Stimulated activated naive CD8-positive, alpha-beta T cell treated with anti-CD3 and anti-CD28 coated beads, Interleukin-15, Interleukin-2, amounts not matched to agents 100 U/mL and 50 U/mL, for 24 hours (primary cell): ENCODE measurements at regions not wholly inside any gene's neighbourhood (a gene's known extent, or its start where the extent isn't known, plus 50 kb on each side); places are given as distances from the start of the nearest gene placed in this dataset.

ENCODE experiments used
- ATAC-seq: fragments of 150-1000 bp; cut with Tn5 transposase; one replicate; pipeline ENCODE4 v1.10.0; 2021
- DNase-seq: peaks from one replicate; pipeline ENCODE4 v3.0.0; 2021

DNA sequence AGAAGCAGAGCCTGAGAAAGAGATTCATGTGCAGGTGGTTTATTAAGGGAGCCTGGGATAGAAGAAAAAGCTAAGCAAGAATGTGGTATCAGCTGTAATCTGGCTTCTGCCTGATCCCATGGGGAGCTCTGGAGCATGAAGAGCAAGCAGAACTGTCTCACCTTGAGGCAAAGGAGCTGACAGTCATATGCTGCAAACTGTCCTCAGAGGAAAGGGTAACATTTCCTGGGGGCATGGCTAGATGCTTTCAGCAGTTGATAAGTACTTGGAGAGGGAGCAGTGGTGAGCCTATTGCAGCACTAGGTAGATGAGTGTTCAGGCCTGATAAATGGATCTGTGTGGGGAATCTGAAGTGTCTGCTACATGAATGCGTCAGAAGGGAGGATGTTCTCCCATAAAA, 621.5 kb upstream of the BTBD3 start:
- ATAC-seq (no peak), DNase-seq (no peak)

DNA sequence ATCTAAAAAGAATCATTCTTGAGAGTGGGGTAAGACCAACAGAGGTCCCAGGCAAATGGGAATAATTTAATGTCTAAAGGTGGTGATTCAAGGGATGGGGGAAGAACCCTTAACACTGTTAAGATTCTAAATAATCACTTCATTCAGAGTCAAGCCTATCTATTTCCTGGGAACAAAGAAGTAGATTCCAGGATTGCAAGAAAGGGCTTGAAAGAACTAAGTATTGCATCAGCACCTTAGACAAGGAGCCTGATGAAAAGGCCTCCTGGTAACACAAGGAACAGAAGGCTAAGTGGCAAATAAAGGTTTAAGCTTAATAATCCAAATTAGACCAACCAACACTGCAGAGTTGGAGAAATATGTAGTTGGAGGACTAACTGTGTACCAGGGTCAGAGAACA, 620.7 kb upstream of the BTBD3 start:
- ATAC-seq (no peak), DNase-seq (no peak)

- ATAC-seq (no peak), DNase-seq (no peak)
Measured at GRCh38 chr20:11301699-11302098, 616.0 kb upstream of the BTBD3 start.

DNA sequence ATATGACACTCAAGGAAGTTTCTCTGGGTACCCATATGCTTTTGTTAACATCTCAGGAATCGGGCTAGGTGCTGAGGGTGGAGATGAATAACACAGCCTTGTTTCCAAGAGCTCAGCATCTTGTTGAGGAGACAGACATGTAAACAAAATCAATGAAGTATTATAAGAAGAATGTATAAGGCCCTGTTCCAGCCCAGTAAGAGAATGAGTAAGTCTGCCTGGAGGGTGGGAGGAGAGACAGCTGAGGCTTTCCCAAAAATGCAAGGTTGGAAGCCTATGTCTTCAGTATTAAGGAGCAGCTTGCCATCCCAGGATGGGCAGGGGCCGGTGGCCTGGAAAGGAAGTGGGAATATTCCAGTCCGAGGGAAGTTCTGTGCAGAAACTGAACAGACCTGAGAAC, 615.3 kb upstream of the BTBD3 start:
- DNase-seq (no peak), ATAC-seq (no peak)

GRCh38 chr20:11304795-11305194, 612.9 kb upstream of the BTBD3 start:
- no peak for DNase-seq
- no peak for ATAC-seq

- DNase-seq (no peak), ATAC-seq (no peak)
Measured at GRCh38 chr20:11305406-11305805, 612.3 kb upstream of the BTBD3 start.

DNA sequence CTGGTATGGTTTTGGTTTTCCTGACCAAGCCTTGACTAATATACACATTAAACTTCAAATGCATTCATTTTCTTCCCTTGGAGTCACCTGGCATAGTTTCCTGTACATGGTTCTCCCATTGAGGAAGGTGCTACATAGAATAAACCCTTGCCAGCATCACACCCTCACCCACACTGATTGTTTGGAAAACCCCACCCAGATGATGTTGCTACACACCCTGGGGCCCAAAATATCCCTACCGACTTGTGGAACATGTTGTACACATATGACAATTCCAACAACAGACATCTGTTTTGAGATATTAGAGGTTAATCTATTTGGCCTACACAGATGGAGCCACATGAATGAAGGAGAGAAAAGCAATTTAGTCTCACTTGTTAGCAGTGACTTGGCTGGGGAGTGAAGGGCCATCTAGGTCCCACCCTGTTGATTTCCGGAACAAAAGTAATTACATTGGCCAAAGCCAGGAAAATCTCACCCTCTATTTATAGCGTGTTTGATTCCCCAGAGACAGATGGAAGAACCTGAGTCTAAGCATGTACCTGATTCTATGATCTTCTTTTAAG, 606.0 kb upstream of the BTBD3 start:
- ATAC-seq (no peak), DNase-seq (no peak)

- DNase-seq: no peak
- no peak for ATAC-seq
Measured at GRCh38 chr20:11315525-11315924, 602.2 kb upstream of the BTBD3 start.

- DNase-seq: no peak
Measured at GRCh38 chr20:11316244-11316643, 601.4 kb upstream of the BTBD3 start.

DNA sequence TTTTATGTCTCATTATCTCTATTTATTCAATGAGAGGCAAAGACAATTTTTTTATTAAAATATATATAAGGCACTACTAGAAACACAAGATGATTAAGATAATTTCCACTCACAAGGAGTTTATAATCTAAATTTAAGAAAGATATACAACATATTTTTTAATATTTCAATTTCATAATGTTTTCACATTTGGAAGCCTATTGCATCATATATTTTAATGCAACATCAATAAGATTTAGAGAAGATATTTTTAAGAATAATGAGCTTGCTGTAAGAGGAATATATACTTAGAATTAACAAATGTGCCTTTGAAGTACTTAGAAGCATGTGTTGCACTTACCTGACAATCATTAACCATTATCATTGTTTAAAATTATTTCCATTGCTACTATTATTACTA, 597.7 kb upstream of the BTBD3 start:
- no peak for DNase-seq
- no peak for ATAC-seq

More at GRCh38 chr20:11316244-11316643, 601.4 kb upstream of the BTBD3 start:
- no peak for ATAC-seq

DNA sequence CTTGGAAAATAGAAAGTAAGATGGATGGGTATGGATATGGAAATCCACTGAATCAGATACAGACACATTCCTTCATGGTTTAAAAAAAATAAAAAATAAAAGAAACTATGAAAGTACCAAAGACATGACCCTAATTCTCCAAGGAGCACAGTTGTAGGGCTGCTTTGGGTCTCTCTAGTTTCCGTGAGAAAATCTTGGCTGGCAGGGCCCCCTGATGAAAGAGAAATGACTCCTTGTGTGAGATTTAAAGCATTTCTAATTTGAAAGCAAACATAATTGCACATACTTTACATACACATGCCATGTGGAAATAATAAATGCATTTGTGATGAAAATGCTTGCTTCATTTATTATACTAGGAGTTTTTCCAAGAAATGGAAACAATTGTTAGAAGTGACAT, 593.9 kb upstream of the BTBD3 start:
- DNase-seq (no peak), ATAC-seq (no peak)

- no peak for ATAC-seq
- no peak for DNase-seq
Measured at GRCh38 chr20:11324990-11325389, 592.7 kb upstream of the BTBD3 start.

DNA sequence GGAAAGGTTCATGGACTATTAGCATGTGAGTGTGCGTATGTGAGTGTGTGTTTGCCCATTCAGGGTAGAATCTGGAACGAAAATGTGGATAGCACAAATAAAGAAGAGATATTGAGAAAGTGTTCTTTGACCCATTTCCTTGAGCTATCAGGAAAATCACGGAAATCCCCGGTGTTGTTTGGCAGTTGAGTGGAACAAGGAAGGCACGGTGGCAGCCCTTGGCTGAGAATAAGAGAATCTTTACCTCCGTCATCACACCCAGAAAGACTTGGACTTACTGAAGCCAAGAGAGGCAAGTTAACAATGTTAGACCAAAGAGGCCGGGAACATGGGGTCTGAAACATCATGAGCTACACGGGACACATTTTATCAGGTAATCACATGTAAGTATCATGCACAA, 588.9 kb upstream of the BTBD3 start:
- no peak for ATAC-seq
- no peak for DNase-seq

- DNase-seq (no peak), ATAC-seq (no peak)
Measured at GRCh38 chr20:11329271-11329670, 588.4 kb upstream of the BTBD3 start.

DNA sequence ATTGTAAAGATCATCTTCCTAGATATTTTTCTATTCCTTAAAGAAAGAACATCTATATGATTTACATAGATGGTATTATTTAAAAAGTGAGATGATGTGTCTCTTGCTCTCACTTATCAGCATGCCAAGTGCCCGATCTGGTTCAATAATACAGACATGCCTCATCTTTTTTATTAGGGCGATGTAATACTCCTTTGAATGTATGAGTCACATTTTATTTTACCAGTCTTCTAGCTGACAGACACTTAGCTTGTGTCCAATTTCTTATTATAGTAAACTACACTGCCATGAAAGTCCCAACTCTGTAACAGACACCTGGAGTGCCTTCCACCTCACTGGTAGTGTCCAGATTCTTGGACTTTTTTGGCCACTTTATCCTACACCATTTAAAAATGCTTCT, 586.6 kb upstream of the BTBD3 start:
- ATAC-seq (no peak), DNase-seq (no peak)

GRCh38 chr20:11332381-11332780, 585.3 kb upstream of the BTBD3 start:
- DNase-seq: no peak
- ATAC-seq: no peak

DNA sequence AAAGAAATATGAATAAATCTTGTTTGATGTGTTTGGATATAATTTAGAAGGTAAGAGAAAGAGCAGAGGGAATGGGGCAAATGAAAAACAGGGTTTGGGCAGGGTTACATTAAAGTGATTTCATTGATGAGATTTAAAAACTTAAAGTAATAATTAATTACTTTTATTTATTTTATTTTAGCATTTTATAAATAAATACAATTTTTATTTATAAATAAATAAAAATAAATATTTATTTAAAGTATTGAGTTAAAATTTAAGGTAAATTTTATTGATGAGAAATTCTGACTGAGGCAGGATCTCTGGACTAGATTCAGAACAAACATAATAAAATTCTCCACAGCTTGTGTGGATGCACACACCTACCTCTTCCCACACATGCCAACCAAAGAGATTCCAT, 584.1 kb upstream of the BTBD3 start:
- DNase-seq (no peak), ATAC-seq (no peak)

DNA sequence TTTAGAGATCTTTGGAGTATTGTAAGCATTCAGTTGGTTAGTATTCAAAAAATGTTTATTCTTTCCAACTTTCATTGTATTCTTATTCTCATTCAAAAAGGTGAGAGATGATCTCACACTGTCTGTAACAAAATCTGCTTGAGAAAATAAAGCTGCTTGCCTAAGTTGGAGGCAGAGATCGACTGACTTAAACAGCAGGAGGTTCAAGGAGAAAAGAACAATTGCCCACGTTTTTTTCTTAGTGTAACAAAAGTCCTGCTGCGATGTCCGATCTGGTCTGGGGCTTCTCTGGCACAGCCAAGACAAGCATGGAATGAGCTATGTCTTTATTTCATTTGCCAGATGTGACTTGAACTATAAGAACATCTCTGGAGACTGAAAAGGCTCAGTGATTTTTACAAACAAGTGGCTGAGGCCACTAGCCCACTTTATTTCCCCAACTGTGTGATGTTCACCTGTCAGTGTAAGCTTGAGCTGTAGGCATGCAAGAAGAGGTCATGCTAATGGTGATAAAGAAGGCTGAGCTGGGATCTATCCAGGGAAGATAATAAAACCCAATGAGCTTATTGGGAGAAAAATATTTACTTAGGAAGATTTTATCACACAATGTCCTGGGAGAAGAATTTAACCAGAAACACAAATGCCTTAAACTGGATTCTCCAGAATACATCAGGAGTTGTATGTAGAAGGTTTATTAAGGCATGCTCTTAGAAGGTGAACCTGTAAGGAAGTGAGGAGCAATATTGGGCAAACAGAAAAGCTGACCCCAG, 580.1 kb upstream of the BTBD3 start:
- ATAC-seq (no peak), DNase-seq (no peak)

- DNase-seq (no peak), ATAC-seq (no peak)
Measured at GRCh38 chr20:11338496-11339306, 579.0 kb upstream of the BTBD3 start.

GRCh38 chr20:11344939-11345338, 572.8 kb upstream of the BTBD3 start:
- ATAC-seq: no peak

GRCh38 chr20:11347738-11348137, 570.0 kb upstream of the BTBD3 start:
- no peak for ATAC-seq
- no peak for DNase-seq

More at GRCh38 chr20:11344939-11345338, 572.8 kb upstream of the BTBD3 start:
- no peak for DNase-seq

GRCh38 chr20:11350126-11351005, 567.3 kb upstream of the BTBD3 start:
- DNase-seq (no peak), ATAC-seq (no peak)
